Activated CD8-positive, alpha-beta T cell treated with anti-CD3 and anti-CD28 coated beads for 36 hours (primary cell): ENCODE measurements at regions not wholly inside any gene's neighbourhood (a gene's known extent, or its start where the extent isn't known, plus 50 kb on each side); places are given as distances from the start of the nearest gene placed in this dataset.

Source experiments
- ATAC-seq: fragments of 200-7000 bp; cut with Tn5 transposase; one replicate; pipeline ENCODE4 v1.10.0; 2021; ENCODE audit warnings: mild to moderate bottlenecking, moderate library complexity
- CTCF ChIA-PET: fragments of 350-600 bp; sonication (Branson Sonifier 250); formaldehyde crosslinking; loops from one replicate; lab custom pipeline; 2021; ENCODE audit warnings: antibody characterized with exemption; lab: Charles Lee
- POLR2A ChIA-PET: fragments of 350-600 bp; sonication (Branson Sonifier 250); formaldehyde crosslinking; loops from one replicate; lab custom pipeline; 2021; ENCODE audit warnings: antibody characterized with exemption; lab: Charles Lee
- DNase-seq: peaks from one replicate; pipeline ENCODE4 v3.0.0-alpha.2; 2020
- H3K27ac Mint-ChIP-seq: one replicate; pipeline ENCODE4 v1.8.0; 2021; ENCODE audit warnings: mild to moderate bottlenecking, mixed read lengths
- H3K27me3 Mint-ChIP-seq: one replicate; pipeline ENCODE4 v1.8.0; 2021; ENCODE audit warnings: mixed read lengths
- H3K36me3 Mint-ChIP-seq: one replicate; pipeline ENCODE4 v1.8.0; 2021; ENCODE audit warnings: low read depth, mixed read lengths
- H3K4me1 Mint-ChIP-seq: one replicate; pipeline ENCODE4 v1.8.0; 2021; ENCODE audit warnings: low read depth, mixed read lengths
- H3K4me3 Mint-ChIP-seq: one replicate; pipeline ENCODE4 v1.8.0; 2021; ENCODE audit warnings: mild to moderate bottlenecking, moderate library complexity, mixed read lengths
- H3K9me3 Mint-ChIP-seq: one replicate; pipeline ENCODE4 v1.8.0; 2021; ENCODE audit warnings: mixed read lengths
- CTCF ChIP-seq: fragments of 200-600 bp; IDR thresholded peaks from one replicate; pipeline ENCODE4 v1.8.0; 2022; ENCODE audit warnings: antibody characterized with exemption, mild to moderate bottlenecking
- intact Hi-C: fragments of 100-400 bp; cut with micrococcal nuclease; formaldehyde crosslinking; loops from one replicate; pipeline ENCODE4 v1.10.0; 2022

GRCh38 chr14:29178971-29179370, 412.4 kb downstream of the FOXG1 start:
- no peaks in the 10 kb centered on the region for H3K4me1 Mint-ChIP-seq
- H3K36me3 Mint-ChIP-seq, result no peaks in the 10 kb centered on the region
- ChIA-PET POLR2A (no interaction called here), CTCF (no interaction called here)
- H3K27ac Mint-ChIP-seq, result no peak overlapping the region
- ATAC-seq (no peak), DNase-seq (no peak)
- H3K4me3 Mint-ChIP-seq, result no peak overlapping the region
- intact Hi-C loops, result no loop called here
- peaks cover 10% of the 10 kb centered on the region for H3K9me3 Mint-ChIP-seq
- no peak for TF ChIP-seq CTCF
- no peaks in the 10 kb centered on the region for H3K27me3 Mint-ChIP-seq

GRCh38 chr14:29191092-29191491, 424.5 kb downstream of the FOXG1 start:
- H3K27me3 Mint-ChIP-seq, result no peaks in the 10 kb centered on the region
- no peaks in the 10 kb centered on the region for H3K36me3 Mint-ChIP-seq
- ChIA-PET CTCF (no interaction called here), POLR2A (no interaction called here)
- H3K27ac Mint-ChIP-seq, result no peak overlapping the region
- intact Hi-C loops, result no loop called here
- TF ChIP-seq CTCF, result no peak
- ATAC-seq (no peak), DNase-seq (no peak)
- H3K4me3 Mint-ChIP-seq, result no peak overlapping the region
- peaks cover 11% of the 10 kb centered on the region for H3K9me3 Mint-ChIP-seq
- no peaks in the 10 kb centered on the region for H3K4me1 Mint-ChIP-seq

- intact Hi-C loops, result no loop called here
- H3K27ac Mint-ChIP-seq, result no peak overlapping the region
- no peak for DNase-seq
- peaks cover 6% of the 10 kb centered on the region for H3K9me3 Mint-ChIP-seq
- ATAC-seq, result no peak
- POLR2A ChIA-PET, result no interaction called here
- H3K36me3 Mint-ChIP-seq, result no peaks in the 10 kb centered on the region
- H3K4me1 Mint-ChIP-seq, result no peaks in the 10 kb centered on the region
- no peak for TF ChIP-seq CTCF
- CTCF ChIA-PET, result no interaction called here
- H3K4me3 Mint-ChIP-seq, result no peak overlapping the region
- H3K27me3 Mint-ChIP-seq, result no peaks in the 10 kb centered on the region
Measured at GRCh38 chr14:29197557-29197956, 431.0 kb downstream of the FOXG1 start.

- no peaks in the 10 kb centered on the region for H3K36me3 Mint-ChIP-seq
- no peak for TF ChIP-seq CTCF
- no peaks in the 10 kb centered on the region for H3K27me3 Mint-ChIP-seq
- CTCF ChIA-PET, result no interaction called here
- no peak overlapping the region for H3K4me3 Mint-ChIP-seq
- peaks cover 15% of the 10 kb centered on the region for H3K9me3 Mint-ChIP-seq
- no peak overlapping the region for H3K27ac Mint-ChIP-seq
- DNase-seq (no peak), ATAC-seq (no peak)
- no peaks in the 10 kb centered on the region for H3K4me1 Mint-ChIP-seq
- POLR2A ChIA-PET, result no interaction called here
- intact Hi-C loops, result no loop called here
Measured at GRCh38 chr14:29205658-29206057, 439.1 kb downstream of the FOXG1 start.

GRCh38 chr14:29215853-29216252, 449.3 kb downstream of the FOXG1 start:
- no peak overlapping the region for H3K4me3 Mint-ChIP-seq
- intact Hi-C loops, result no loop called here
- ChIA-PET CTCF (no interaction called here), POLR2A (no interaction called here)
- no peak for TF ChIP-seq CTCF
- H3K36me3 Mint-ChIP-seq, result no peaks in the 10 kb centered on the region
- H3K9me3 Mint-ChIP-seq, result no peaks in the 10 kb centered on the region
- no peak for DNase-seq
- H3K4me1 Mint-ChIP-seq, result no peaks in the 10 kb centered on the region
- H3K27ac Mint-ChIP-seq, result no peak overlapping the region
- no peaks in the 10 kb centered on the region for H3K27me3 Mint-ChIP-seq
- no peak for ATAC-seq
